NCI-H187 (cell line): ENCODE measurements at regions not wholly inside any gene's neighbourhood (a gene's known extent, or its start where the extent isn't known, plus 50 kb on each side); places are given as distances from the start of the nearest gene placed in this dataset.
A peak's percentile ranks its signal among the peaks of the same experiment; 100 is the strongest.
"Not testable (repeated sequence)": the region's sequence is repeated elsewhere in the genome, so short reads cannot be mapped to it uniquely, and the experiment has no call there.

Source experiments
- DNase-seq, 2 experiments: peaks; one replicate each; lab custom pipeline; 2025; lab: John Stamatoyannopoulos, UW

- not testable (repeated sequence) for DNase-seq
Observed at GRCh38 chr10:35263827-35264226, 72.5 kb upstream of the CCNY start.

DNA sequence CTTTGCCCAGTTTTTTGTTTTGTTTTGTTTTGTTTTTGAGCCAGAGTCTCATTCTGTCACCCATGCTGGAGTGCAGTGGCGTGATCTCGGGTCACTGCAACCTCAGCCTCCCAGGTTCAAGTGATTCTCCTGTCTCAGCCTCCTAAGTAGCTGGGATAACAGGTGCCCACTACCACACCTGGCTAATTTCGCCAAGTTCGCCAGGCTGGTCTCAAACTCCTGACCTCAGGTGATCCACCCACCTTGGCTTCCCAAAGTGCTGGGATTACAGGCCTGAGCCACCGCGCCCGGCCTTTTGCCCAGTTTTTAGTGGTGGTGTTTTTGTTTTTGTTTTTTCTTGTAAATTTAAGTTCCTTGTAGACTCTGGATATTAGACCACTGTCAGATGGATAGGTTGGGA is 71.7 kb upstream of the CCNY start:
- not testable (repeated sequence) for DNase-seq

DNA sequence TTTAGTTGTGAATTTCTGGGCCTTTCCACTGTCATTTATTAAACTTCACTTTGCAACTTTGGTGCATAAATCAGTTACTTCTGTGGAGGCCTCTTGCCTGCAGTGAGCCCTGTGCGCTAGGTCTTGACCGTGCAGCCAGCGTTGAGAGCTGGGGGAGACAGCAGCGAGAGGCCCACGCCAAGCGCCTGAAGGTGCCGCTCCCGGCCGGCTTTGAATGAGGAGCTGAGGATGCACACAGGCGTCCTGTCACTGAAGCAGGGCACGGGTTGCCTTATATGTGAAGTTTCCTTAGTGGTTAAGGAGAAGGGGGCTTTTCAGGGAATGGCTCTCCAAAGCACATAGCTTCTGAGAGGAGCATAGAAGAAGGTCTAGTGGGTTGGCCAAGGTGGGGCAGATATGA is 70.9 kb upstream of the CCNY start:
- DNase-seq, result no peak

- no peak for DNase-seq
Observed at GRCh38 chr10:35268323-35268722, 68.0 kb upstream of the CCNY start.

DNA sequence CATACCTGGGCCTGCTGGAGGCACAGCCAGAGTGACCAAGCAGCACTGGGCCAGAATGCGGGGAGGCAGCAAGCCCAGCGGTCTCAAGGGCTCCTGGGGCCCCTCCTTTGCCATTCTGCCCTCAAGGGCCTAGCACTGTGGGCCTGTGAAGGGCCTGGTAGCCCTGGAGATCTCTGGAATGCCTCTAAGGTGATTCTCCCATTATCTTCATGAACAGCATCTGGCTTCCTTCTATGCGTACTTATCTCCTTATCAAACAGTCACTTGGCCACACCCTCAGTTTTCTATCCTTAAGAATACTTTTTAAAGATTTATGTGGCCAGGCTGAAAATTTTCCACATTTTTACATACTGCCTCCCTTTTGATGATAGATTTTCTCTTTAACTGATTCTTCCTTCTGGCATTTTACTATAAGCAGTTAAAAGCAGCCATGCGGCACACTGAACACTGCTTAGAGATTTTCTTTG is 67.5 kb upstream of the CCNY start:
- no peak for DNase-seq

DNA sequence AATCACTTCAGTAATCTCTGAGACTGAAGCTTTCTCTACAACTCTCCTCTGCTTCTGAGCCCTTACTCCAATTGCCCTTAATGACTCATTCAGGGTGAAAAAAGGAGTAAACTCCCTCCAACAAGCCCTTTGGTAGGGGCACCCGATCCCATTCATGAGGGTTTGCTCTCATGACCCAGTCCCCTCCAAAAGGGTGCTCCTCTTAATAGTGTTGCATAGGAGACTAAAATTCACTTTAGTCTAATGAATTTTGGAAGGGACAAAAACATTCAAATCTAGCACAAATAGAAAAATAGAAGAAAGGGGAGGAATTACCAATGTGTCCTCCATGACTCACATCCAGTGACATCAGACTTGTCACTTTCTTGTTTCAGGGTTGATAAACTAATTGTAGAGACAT is 66.2 kb upstream of the CCNY start:
- no peak for DNase-seq

GRCh38 chr10:35271086-35271858 is 65.0 kb upstream of the CCNY start:
- peak; percentile 70 to 71 for DNase-seq

- not testable (repeated sequence) for DNase-seq
Observed at GRCh38 chr10:35271859-35272165, 64.5 kb upstream of the CCNY start.

DNA sequence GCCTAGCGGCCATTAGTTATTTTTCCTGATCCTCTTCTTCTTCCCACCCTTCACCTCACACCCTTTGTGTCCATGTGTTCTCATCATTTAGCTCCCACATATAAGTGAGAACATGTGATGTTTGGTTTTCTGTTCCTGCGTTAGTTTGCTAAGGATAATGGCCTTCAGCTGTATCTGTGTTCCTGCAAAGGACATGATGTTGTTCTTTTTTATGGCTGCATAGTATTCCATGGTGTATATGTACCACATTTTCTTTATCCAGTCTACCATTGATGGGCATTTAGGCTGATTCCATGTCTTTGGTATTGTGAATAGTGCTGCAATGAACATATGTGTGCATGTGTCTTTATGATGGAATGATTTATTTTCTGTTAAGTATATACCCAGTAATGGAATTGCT is 63.9 kb upstream of the CCNY start:
- not testable (repeated sequence) for DNase-seq

DNA sequence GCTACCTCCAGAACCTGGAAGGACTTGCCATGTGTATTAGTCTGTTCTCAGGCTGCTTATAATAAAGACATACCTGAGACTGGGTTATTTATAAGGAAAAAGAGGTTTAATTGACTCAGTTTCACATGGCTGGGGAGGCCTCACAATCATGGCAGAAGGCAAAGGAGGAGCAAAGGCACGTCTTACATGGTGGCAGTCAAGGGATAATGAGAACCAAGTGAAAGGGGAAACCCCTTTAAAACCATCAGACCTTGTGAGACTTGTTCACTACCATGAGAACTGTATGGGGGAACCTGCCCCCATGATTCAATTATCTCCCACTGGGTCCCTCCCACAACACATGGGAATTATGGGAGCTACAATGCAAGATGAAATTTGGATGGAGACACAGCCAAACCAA is 62.3 kb upstream of the CCNY start:
- DNase-seq, result not testable (repeated sequence)

- DNase-seq, result no peak
Observed at GRCh38 chr10:35274498-35275060, 61.7 kb upstream of the CCNY start.

- no peak for DNase-seq
Observed at GRCh38 chr10:35276889-35277288, 59.4 kb upstream of the CCNY start.

GRCh38 chr10:35280246-35280645 is 56.1 kb upstream of the CCNY start:
- DNase-seq, result not testable (repeated sequence)
